Left lung (tissue), 4 donors: ENCODE measurements at regions not wholly inside any gene's neighbourhood (a gene's known extent, or its start where the extent isn't known, plus 50 kb on each side); places are given as distances from the start of the nearest gene placed in this dataset.
"Not testable (repeated sequence)": the region's sequence is repeated elsewhere in the genome, so short reads cannot be mapped to it uniquely, and the experiment has no call there.

Experiments
- ATAC-seq: fragments of 200-7000 bp; cut with Tn5 transposase; one replicate; pipeline ENCODE4 v1.9.1; 2020; ENCODE audit warnings: moderate library complexity
- DNase-seq, 4 donors: peaks; one replicate each; pipeline ENCODE4 v3.0.0-alpha.2; 2013 to 2020
- H3K27ac ChIP-seq, 2 donors: fragments of 200-600 bp; sonication (generic) in 1 of 2; one replicate each; pipeline versions ENCODE4 v1.5.0 to v1.8.0; 2020 to 2021
- H3K27me3 ChIP-seq, 2 donors: fragments of 200-600 bp; sonication (generic) in 1 of 2; one replicate each; pipeline versions ENCODE4 v1.5.0 to v1.8.0; 2020 to 2021
- H3K36me3 ChIP-seq, 2 donors: fragments of 200-600 bp; sonication (generic) in 1 of 2; one replicate each; pipeline versions ENCODE4 v1.5.0 to v1.8.0; 2020 to 2021
- H3K4me1 ChIP-seq, 2 donors: fragments of 200-600 bp; one replicate each; pipeline ENCODE4 v1.8.0; 2021
- H3K4me3 ChIP-seq, 2 donors: fragments of 200-600 bp; sonication (generic) in 1 of 2; one replicate each; pipeline versions ENCODE4 v1.5.0 to v1.8.0; 2020 to 2021; ENCODE audit warnings: mild to moderate bottlenecking in 1 of 2
- H3K9me3 ChIP-seq, 2 donors: fragments of 200-600 bp; sonication (generic) in 1 of 2; one replicate each; pipeline versions ENCODE4 v1.5.0 to v1.8.0; 2020 to 2021
- CTCF ChIP-seq, 2 donors: fragments of 200-600 bp; sonication (generic) in 1 of 2; IDR thresholded peaks; one replicate each; pipeline versions ENCODE4 v1.5.0 to v1.8.0; 2021; ENCODE audit warnings: antibody characterized with exemption in 2 of 2
- intact Hi-C, 2 donors: fragments of 100-400 bp; cut with DNase I; formaldehyde crosslinking; loops; one replicate each; pipeline versions ENCODE4 v1.11.2 to v1.14.2; 2022
- donor health status: DM: no; HTN: yes; CAD: no.
- donor health status: DM: no; HTN: no; CAD: no.

GRCh38 chr11:93054279-93054678 is 84.8 kb downstream of the MTNR1B start:
- DNase-seq (no peak), ATAC-seq (no peak)
- Histone ChIP-seq H3K4me1 (no peaks in the 10 kb centered on the region), H3K36me3 (no peaks in the 10 kb centered on the region), H3K27me3 (no peaks in the 10 kb centered on the region), H3K9me3 (no peaks in the 10 kb centered on the region), H3K27ac (no peak overlapping the region), H3K4me3 (no peak overlapping the region)
- no peak for TF ChIP-seq CTCF (IDR thresholded peaks at IDR 0.05)
- intact Hi-C loops = no loop called here

- H3K36me3 ChIP-seq = no peaks in the 10 kb centered on the region
- no peaks in the 10 kb centered on the region for H3K27me3 ChIP-seq
- ATAC-seq (peak; percentile 31), DNase-seq (no peak)
- no peak overlapping the region for H3K4me3 ChIP-seq
- no peaks in the 10 kb centered on the region for H3K9me3 ChIP-seq
- no peak overlapping the region for H3K27ac ChIP-seq
- intact Hi-C loops = no loop called here
- no peak for TF ChIP-seq CTCF (IDR thresholded peaks at IDR 0.05)
- no peaks in the 10 kb centered on the region for H3K4me1 ChIP-seq
Observed at GRCh38 chr11:93054881-93055280, 85.4 kb downstream of the MTNR1B start.

- intact Hi-C loops = no loop called here
- Histone ChIP-seq H3K36me3 (no peaks in the 10 kb centered on the region), H3K9me3 (no peaks in the 10 kb centered on the region), H3K27ac (no peak overlapping the region), H3K27me3 (no peaks in the 10 kb centered on the region), H3K4me1 (no peaks in the 10 kb centered on the region), H3K4me3 (no peak overlapping the region)
- DNase-seq (peak in 2 of 4 donors; percentile 57 to 58), ATAC-seq (no peak)
- TF ChIP-seq CTCF (IDR thresholded peaks at IDR 0.05) = no peak
Observed at GRCh38 chr11:93059117-93059957, 89.9 kb downstream of the MTNR1B start.

- no peak for TF ChIP-seq CTCF (IDR thresholded peaks at IDR 0.05)
- Histone ChIP-seq H3K4me1 (no peaks in the 10 kb centered on the region), H3K36me3 (no peaks in the 10 kb centered on the region), H3K27ac (no peak overlapping the region), H3K27me3 (no peaks in the 10 kb centered on the region), H3K4me3 (no peak overlapping the region), H3K9me3 (no peaks in the 10 kb centered on the region)
- intact Hi-C loops = no loop called here
- ATAC-seq = no peak
- DNase-seq = no peak
Observed at GRCh38 chr11:93063086-93063485, 93.6 kb downstream of the MTNR1B start.

- H3K27me3 ChIP-seq, ATAC-seq, H3K4me3 ChIP-seq, H3K4me1 ChIP-seq, H3K36me3 ChIP-seq, H3K27ac ChIP-seq, DNase-seq, H3K9me3 ChIP-seq, intact Hi-C loops: not testable (repeated sequence)
Observed at GRCh38 chr11:93065074-93065674, 95.7 kb downstream of the MTNR1B start.
